Heart right ventricle (tissue), 16 donors: ENCODE measurements at regions not wholly inside any gene's neighbourhood (a gene's known extent, or its start where the extent isn't known, plus 50 kb on each side); places are given as distances from the start of the nearest gene placed in this dataset.

Experiments used
- ATAC-seq, 8 donors: fragments of 200-7000 bp; cut with Tn5 transposase; one replicate each; pipeline ENCODE4 v1.9.1; 2020; ENCODE audit warnings: mild to moderate bottlenecking in 8 of 8, moderate library complexity in 8 of 8, moderate number of reproducible peaks in 1 of 8
- DNase-seq, 2 donors: peaks; one replicate each; pipeline ENCODE4 v3.0.0-alpha.2; 2020
- H3K27ac ChIP-seq, 10 donors: fragments of 200-600 bp; sonication (generic) in 2 of 10; one replicate each; pipeline versions ENCODE4 v1.5.0 to v1.8.0; 2020 to 2022; ENCODE audit warnings: mild to moderate bottlenecking in 3 of 10
- H3K27me3 ChIP-seq, 7 donors: fragments of 200-600 bp; one replicate each; pipeline ENCODE4 v1.8.0; 2021 to 2022; ENCODE audit warnings: mild to moderate bottlenecking in 2 of 7
- H3K36me3 ChIP-seq, 9 donors: fragments of 200-600 bp; sonication (generic) in 1 of 9; one replicate each; pipeline versions ENCODE4 v1.5.0 to v1.8.0; 2020 to 2022; ENCODE audit warnings: mild to moderate bottlenecking in 2 of 9
- H3K4me1 ChIP-seq, 9 donors: fragments of 200-600 bp; sonication (generic) in 1 of 9; one replicate each; pipeline versions ENCODE4 v1.5.0 to v1.8.0; 2020 to 2022; ENCODE audit warnings: mild to moderate bottlenecking in 4 of 9
- H3K4me3 ChIP-seq, 10 donors: fragments of 200-600 bp; sonication (generic) in 2 of 10; one replicate each; pipeline versions ENCODE4 v1.5.0 to v1.8.0; 2020 to 2022; ENCODE audit warnings: mild to moderate bottlenecking in 7 of 10, moderate library complexity in 2 of 10
- H3K9me3 ChIP-seq, 11 donors: fragments of 200-600 bp in 10 of 11; sonication (generic) in 2 of 11; one replicate each; pipeline versions ENCODE4 v1.5.0 to v1.8.0; 2013 to 2022; ENCODE audit warnings: mild to moderate bottlenecking in 2 of 11, control low read depth in 1 of 11, moderate library complexity in 1 of 11
- WGBS, 2 donors: extraction: QIAGEN DNeasy Blood & Tissue Kit; methylation state at CpG; one replicate each; pipeline ENCODE4 v1.1.7; 2013; ENCODE audit warnings: inconsistent platforms in 1 of 2; 5-methylcytosine and 5-hydroxymethylcytosine counted together
- intact Hi-C, 10 donors: fragments of 100-400 bp; cut with DNase I; formaldehyde crosslinking; loops; one replicate each; pipeline versions ENCODE4 v1.11.1 to v1.14.2; 2022
- TF ChIP-seq, protein P1 (sequence below), 9 donors: fragments of 200-600 bp; sonication (generic) in 2 of 9; IDR thresholded peaks; one replicate each; pipeline versions ENCODE4 v1.5.0 to v1.8.0; 2021 to 2022; ENCODE audit warnings: antibody characterized with exemption in 9 of 9, mild to moderate bottlenecking in 5 of 9, moderate library complexity in 1 of 9
- donor health status: Arrhythmogenic right ventricular cardiomyopathy.
- donor health status: ischemic (EF 13 %, LVEDD 7.1; RV severe dilation, severe dysfunction).
- donor health status: healthy with polysubstance abuse.
- donor health status: DM: no; HTN: yes; CAD: no.
- donor health status: DM: no; HTN: no; CAD: no.
- donor health status: ischemic (EF 25% LVEDD 6.9; RV normal size, moderate dysfunction).
- donor health status: ischemic (EF 25% LVEDD 5.7; RV mildly dilated, moderate dysfunction).
- donor health status: healthy.
- donor health status: DM: yes; HTN: yes; CAD: no.
- donor health status: Ischemic cardiomyopathy.
- donor health status: ischemic (EF 35%, LVEDD 5.7; RV mildly dilated, moderate dysfunction).
- donor health status: nonischemic (EF 11% LVEDD 7.7; RV severe dilation, severe dysfunction).
- donor health status: DM: yes; HTN: yes; CAD: no.
- donor health status: PGD.
- donor health status: ischemic (EF 29% LVEDD 5.4; RV normal size, mild dysfunction).
- donor health status: nonischemic (EF 23%, LVEDD 6.1; RV moderate dilation, normal function).

DNA sequence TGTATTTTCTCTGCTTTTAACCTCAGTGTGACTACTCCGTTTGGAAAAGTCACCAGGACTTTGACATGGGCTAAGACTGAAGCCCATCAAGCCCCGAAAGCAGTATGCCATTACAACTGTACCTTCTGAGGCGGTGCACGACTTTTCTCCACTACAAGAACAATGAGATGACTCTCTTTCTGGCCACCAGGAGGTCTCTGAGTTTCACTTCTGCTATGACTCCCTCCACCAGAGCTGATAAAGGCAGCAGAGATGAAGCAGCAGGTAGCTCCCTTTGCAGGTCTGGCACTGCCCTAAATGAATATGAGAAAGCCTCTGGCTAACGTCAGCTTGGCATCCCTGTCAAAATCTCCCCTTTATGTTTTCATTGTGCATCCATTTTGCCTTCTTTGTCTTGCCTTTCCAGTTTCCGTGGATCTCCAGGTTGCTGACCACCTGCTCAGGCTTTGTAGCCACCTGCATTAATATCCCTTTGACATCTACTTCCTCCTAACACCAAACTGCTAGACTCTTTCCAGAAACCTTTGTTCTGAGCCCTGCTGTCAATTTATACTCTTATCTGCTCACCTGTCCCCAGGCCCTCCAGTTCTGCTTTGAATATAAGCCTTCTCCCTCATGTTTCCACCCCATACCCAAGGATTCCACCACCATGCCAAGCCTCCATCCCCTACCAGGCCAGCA lies 221.7 kb downstream of the ZNF608 start:
- Histone ChIP-seq H3K27ac (no peak overlapping the region), H3K4me3 (no peak overlapping the region), H3K4me1 (peaks cover 0 to 19% (median 0%) of the 10 kb centered on the region in 9 donors), H3K9me3 (no peaks in the 10 kb centered on the region), H3K27me3 (no peaks in the 10 kb centered on the region), H3K36me3 (no peaks in the 10 kb centered on the region)
- WGBS, 2 donors: 96 to 97% methylated on average over 6 of the region's 6 CpGs
- TF ChIP-seq, protein P1, sequence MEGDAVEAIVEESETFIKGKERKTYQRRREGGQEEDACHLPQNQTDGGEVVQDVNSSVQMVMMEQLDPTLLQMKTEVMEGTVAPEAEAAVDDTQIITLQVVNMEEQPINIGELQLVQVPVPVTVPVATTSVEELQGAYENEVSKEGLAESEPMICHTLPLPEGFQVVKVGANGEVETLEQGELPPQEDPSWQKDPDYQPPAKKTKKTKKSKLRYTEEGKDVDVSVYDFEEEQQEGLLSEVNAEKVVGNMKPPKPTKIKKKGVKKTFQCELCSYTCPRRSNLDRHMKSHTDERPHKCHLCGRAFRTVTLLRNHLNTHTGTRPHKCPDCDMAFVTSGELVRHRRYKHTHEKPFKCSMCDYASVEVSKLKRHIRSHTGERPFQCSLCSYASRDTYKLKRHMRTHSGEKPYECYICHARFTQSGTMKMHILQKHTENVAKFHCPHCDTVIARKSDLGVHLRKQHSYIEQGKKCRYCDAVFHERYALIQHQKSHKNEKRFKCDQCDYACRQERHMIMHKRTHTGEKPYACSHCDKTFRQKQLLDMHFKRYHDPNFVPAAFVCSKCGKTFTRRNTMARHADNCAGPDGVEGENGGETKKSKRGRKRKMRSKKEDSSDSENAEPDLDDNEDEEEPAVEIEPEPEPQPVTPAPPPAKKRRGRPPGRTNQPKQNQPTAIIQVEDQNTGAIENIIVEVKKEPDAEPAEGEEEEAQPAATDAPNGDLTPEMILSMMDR (IDR thresholded peaks at IDR 0.05): no peak
- DNase-seq (no peak), ATAC-seq (no peak)
- intact Hi-C loops: no loop called here

DNA sequence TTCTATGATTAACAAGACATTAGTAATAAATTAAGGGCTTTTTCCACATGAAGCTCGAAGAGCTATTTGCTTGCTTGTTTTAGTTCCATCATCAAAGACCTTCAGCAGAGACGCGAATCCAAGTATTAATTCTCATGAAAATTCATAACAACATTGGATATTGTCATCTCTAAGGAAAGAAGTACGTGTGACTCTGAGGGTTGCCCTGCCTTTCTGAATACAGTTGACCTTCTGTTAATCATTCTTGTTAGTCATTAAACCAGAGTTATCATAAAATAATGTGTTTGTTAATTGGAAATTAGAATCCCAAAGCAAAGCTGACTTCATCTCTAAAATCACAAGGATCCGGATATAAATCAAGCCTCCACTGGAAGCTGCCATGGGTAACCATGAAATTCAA lies 222.5 kb downstream of the ZNF608 start:
- H3K27me3 ChIP-seq: no peaks in the 10 kb centered on the region
- H3K36me3 ChIP-seq: no peaks in the 10 kb centered on the region
- no peak overlapping the region for H3K4me3 ChIP-seq
- H3K27ac ChIP-seq: no peak overlapping the region
- ATAC-seq: no peak
- DNase-seq: no peak
- intact Hi-C loops: no loop called here
- TF ChIP-seq, protein P1 (IDR thresholded peaks at IDR 0.05): no peak
- WGBS, 2 donors: 93 to 96% methylated on average over 5 of the region's 5 CpGs
- H3K4me1 ChIP-seq: peaks cover 0 to 21% (median 3%) of the 10 kb centered on the region in 9 donors
- H3K9me3 ChIP-seq: no peaks in the 10 kb centered on the region

DNA sequence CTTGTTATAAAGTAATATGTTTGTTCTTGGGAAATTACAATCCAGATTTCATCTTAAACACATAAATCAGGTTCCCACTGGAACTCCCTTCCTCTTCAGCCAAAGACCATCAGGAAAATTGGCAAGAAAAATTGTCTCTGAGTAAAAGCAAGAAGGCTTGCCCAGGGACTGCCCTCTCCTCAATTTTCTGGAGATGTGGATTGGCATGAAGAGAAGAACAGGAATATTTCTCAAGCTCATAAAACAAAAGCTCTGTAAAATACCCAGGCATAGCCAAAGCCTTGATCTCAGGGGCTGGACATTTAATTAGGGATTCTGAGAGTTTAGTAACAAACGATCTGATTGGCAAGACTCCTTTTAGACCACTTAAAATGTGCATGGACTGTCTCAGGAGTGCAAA lies 223.4 kb downstream of the ZNF608 start:
- Histone ChIP-seq H3K36me3 (no peaks in the 10 kb centered on the region), H3K27me3 (no peaks in the 10 kb centered on the region), H3K4me3 (no peak overlapping the region), H3K4me1 (peaks cover 0 to 21% (median 4%) of the 10 kb centered on the region in 9 donors), H3K27ac (no peak overlapping the region), H3K9me3 (no peaks in the 10 kb centered on the region)
- DNase-seq (no peak), ATAC-seq (no peak)
- whole genome bisulfite sequencing, 2 donors: 31 to 40% methylated on average over 1 of the region's 1 CpG
- TF ChIP-seq, protein P1 (IDR thresholded peaks at IDR 0.05): no peak
- intact Hi-C loops: no loop called here

DNA sequence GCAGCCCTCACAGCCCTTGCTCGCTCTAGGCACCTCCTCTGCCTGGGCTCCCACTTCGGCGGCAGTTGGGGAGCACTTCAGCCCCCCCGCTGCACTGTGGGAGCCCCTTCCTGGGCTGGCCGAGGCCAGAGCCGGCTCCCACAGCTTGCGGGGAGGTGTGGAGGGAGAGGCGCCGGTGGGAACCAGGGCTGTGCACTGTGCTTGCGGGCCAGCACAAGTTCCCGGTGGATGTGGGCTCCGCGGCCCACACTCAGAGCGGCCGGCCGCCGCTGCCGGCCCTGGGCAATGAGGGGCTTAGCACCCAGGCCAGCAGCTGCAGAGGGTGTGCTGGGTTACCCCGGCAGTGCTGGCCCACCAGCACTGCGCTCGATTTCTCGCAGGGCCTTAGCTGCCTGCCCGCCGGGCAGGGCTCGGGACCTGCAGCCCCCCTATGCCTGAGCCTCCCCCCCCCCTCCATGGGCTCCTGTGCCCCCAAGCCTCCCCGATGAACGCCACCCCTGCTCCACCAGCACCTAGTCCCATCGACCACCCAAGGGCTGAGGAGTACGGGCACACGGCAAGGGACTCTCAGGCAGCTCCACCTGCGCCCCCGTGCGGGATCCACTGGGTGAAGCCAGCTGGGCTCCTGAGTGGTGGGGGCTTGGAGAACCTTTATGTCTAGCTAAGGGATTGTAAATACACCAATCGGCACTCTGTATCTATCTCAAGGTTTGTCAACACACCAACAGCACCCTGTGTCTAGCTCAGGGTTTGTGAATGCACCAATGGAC lies 224.8 kb downstream of the ZNF608 start:
- Histone ChIP-seq H3K4me3 (no peak overlapping the region), H3K9me3 (no peaks in the 10 kb centered on the region), H3K4me1 (peaks cover 0 to 9% (median 3%) of the 10 kb centered on the region in 9 donors), H3K36me3 (no peaks in the 10 kb centered on the region), H3K27ac (no peak overlapping the region), H3K27me3 (no peaks in the 10 kb centered on the region)
- WGBS, 2 donors: 82 to 90% methylated on average over 34 of the region's 34 CpGs
- DNase-seq: no peak
- intact Hi-C loops: no loop called here
- TF ChIP-seq, protein P1 (IDR thresholded peaks at IDR 0.05): no peak
- ATAC-seq: no peak
